Activated naive CD4-positive, alpha-beta T cell treated with anti-CD3 and anti-CD28 coated beads, Interleukin-2, amount 50 U/mL, for 24 hours (primary cell): ENCODE measurements at regions not wholly inside any gene's neighbourhood (a gene's known extent, or its start where the extent isn't known, plus 50 kb on each side); places are given as distances from the start of the nearest gene placed in this dataset.
"Not testable (repeated sequence)": the region's sequence is repeated elsewhere in the genome, so short reads cannot be mapped to it uniquely, and the experiment has no call there.

ENCODE experiments used
- H3K27ac Mint-ChIP-seq: one replicate; pipeline ENCODE4 v1.8.0; 2021; ENCODE audit warnings: mild to moderate bottlenecking, mixed read lengths
- H3K27me3 Mint-ChIP-seq: one replicate; pipeline ENCODE4 v1.8.0; 2021; ENCODE audit warnings: mixed read lengths
- H3K36me3 Mint-ChIP-seq: one replicate; pipeline ENCODE4 v1.8.0; 2021; ENCODE audit warnings: mixed read lengths
- H3K4me1 Mint-ChIP-seq: one replicate; pipeline ENCODE4 v1.8.0; 2021; ENCODE audit warnings: mixed read lengths
- H3K4me3 Mint-ChIP-seq: one replicate; pipeline ENCODE4 v1.8.0; 2021; ENCODE audit warnings: mild to moderate bottlenecking, mixed read lengths
- H3K9me3 Mint-ChIP-seq: one replicate; pipeline ENCODE4 v1.8.0; 2021; ENCODE audit warnings: mixed read lengths

DNA sequence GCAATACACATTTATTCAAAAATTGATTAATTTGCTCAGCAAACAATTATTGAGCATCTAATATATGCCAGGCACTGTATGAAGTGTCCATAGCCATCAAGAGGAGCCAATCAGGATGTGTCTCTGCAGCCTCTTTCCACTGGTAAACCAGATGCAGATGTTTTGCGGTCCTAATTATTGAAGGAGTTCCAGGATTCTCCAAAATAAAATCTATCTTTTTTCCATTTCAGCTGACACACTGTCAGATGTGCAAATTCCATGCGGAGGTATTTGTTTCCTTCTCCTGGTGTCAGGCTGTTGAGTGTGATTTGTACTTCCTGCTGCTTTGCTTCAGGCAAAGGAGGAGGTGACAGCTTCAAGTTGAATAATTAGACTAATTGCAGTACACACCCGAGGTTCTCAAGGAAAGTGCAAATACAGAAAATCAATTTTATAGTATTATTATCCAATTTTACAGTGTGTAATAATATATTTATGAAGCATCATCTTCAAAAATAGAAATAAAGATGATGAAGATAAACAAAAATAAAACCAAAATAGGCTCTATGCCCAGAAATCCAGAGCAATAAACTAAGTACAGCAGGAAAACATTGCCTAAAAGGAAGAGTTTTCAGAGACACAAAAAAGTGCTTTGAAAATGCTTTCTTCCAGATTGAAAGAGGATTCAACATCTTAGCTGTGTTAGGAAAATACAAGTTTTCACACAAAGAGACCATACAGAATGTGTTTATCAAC, 1352.9 kb upstream of the CHAC2 start:
- Mint-ChIP-seq H3K27ac (no peak overlapping the region), H3K9me3 (no peaks in the 10 kb centered on the region), H3K36me3 (no peaks in the 10 kb centered on the region), H3K4me3 (no peak overlapping the region), H3K4me1 (no peaks in the 10 kb centered on the region), H3K27me3 (no peaks in the 10 kb centered on the region)

DNA sequence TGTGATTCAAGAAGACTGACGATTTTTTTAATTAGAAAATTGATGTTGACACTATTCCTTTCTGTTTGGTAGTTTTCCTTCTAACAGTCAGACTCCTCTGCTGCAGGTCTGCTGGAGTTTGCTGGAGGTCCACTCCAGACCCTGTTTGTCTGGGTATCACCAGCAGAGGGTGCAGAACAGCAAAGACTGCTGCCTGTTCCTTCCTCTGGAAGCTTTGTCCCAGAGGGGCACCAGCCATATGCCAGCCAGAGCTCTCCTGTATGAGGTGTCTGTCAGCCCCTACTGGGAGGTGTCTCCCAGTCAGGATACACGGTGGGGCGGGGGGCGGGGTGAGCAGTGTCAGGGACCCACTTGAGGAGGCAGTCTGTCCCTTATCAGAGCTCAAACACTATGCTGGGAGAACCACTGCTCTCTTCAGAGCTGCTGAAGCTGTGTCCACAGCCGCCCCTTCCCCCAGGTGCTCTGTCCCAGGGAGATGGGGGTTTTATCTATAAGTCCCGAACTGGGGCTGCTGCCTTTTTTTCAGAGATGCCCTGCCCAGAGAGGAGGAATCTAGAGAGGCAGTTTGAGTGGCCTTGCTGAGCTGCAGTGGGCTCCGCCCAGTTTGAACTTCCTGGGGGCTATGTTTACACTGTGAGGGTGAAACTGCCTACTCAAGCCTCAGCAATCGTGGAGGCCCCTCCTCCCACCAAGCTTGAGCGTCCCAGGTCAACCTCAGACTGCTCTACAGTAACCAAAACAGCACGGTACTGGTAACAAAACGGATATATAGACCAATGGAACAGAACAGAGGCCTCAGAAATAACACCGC, 1358.1 kb upstream of the CHAC2 start:
- not testable (repeated sequence) for H3K9me3 Mint-ChIP-seq, H3K36me3 Mint-ChIP-seq, H3K27me3 Mint-ChIP-seq, H3K4me1 Mint-ChIP-seq, H3K4me3 Mint-ChIP-seq, H3K27ac Mint-ChIP-seq

DNA sequence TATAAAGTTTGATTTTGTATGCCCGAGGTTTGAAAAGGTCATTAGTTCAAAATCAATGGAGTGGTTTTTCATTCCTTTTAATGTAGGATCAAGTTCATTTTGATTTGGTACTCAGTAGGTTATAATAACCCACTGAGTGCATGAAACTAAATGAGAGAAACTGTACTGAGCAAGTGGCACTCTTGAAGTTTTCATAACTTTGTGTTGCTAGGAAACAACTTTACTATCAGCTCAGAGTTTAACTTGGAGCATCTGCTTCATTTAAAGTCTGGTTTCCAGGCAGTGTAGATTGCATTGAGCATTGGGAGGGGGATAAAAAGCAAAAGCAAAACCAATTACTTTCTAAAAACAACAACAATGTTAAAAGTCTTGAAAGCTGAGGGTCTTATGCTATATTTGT, 1361.6 kb upstream of the CHAC2 start:
- Mint-ChIP-seq H3K4me1 (no peaks in the 10 kb centered on the region), H3K27ac (no peak overlapping the region), H3K9me3 (no peaks in the 10 kb centered on the region), H3K4me3 (no peak overlapping the region), H3K27me3 (no peaks in the 10 kb centered on the region), H3K36me3 (no peaks in the 10 kb centered on the region)

DNA sequence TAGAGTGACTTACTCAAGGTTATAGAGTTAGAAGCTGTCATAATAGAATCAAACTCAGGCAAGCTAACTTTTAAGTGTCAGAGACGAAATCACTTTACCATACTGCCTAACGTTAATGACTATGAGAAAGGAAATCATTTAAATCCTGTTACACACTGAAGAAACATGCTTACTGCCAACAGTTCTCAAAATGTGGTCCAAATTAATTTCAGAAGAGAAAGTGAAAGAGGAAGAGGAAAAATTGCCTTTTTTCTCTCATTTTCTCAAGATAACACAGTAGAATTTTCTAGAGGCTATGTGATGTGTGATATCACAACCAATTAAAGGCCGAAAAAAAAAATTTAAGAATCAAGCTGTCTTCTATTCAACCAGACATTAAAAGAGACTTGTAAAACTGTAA, 1362.7 kb upstream of the CHAC2 start:
- Mint-ChIP-seq H3K27ac (no peak overlapping the region), H3K36me3 (no peaks in the 10 kb centered on the region)

DNA sequence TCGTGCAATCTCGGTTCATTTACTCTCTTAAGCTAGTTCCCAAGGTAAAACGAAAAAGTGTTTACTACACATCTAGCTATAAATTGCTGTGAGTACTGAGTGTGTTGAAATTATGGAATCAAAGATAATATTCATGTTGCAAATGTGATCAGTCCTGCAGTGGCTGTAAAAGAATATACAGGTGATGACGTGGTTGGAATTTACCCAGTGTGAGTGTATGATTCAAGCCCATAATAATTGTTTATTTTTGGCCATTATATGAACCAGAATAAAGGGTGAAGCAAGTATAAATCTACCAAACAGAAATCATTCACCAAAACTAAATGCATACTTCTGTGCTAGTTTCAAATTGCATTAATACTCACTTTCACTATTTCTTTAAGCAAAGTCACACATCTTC, 1363.6 kb upstream of the CHAC2 start:
- Mint-ChIP-seq H3K36me3 (no peaks in the 10 kb centered on the region), H3K4me1 (no peaks in the 10 kb centered on the region), H3K27ac (no peak overlapping the region), H3K9me3 (peaks cover 4% of the 10 kb centered on the region), H3K4me3 (no peak overlapping the region), H3K27me3 (peaks cover 2% of the 10 kb centered on the region)

More for the DNA sequence above, 1362.7 kb upstream of the CHAC2 start:
- peaks cover 4% of the 10 kb centered on the region for H3K9me3 Mint-ChIP-seq
- H3K4me1 Mint-ChIP-seq = no peaks in the 10 kb centered on the region
- peaks cover 2% of the 10 kb centered on the region for H3K27me3 Mint-ChIP-seq
- H3K4me3 Mint-ChIP-seq = no peak overlapping the region

DNA sequence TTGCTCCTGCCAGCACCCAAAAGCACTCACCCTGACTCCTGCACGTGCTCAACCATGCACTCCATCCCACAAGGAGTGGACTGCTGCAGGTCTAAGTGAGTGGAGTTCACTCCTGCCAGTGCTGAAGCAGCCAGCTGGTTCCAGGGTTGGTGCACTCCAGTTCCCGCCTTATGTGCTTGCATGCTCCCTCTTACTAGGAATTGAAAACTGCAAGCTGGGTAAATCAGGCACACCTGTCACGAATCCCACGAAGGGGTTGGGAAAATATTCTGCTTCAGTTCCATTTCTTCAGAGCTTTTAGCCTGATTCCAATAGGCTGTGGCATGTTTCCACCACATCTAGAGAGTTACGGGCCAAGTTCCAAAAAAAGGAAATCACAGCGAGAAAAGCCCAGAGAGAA, 1365.5 kb upstream of the CHAC2 start:
- Mint-ChIP-seq H3K27me3 (peaks cover 2% of the 10 kb centered on the region), H3K9me3 (peaks cover 9% of the 10 kb centered on the region), H3K4me3 (no peak overlapping the region)

DNA sequence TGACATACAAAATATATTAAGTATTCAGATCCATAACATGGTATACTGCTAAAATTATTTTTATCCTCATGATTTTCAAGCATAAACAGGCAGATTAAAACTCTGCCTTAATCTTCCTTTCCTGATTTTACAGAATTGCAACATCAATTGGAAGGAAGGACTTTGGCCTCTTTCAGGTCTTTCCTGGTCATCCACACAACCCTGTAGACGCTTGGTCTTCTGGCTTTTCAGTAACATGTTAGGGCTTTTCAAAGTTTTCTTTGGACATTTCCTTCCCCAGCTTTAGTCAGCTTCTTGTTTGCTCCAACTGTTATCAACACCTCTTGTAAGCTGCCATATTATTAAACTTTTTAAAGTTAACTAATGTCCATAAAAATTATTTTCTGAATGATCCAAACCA, 1364.9 kb upstream of the NRXN1 start:
- no peaks in the 10 kb centered on the region for H3K4me1 Mint-ChIP-seq
- no peak overlapping the region for H3K4me3 Mint-ChIP-seq
- H3K27me3 Mint-ChIP-seq = peaks cover 2% of the 10 kb centered on the region
- no peak overlapping the region for H3K27ac Mint-ChIP-seq
- H3K36me3 Mint-ChIP-seq = no peaks in the 10 kb centered on the region
- peaks cover 9% of the 10 kb centered on the region for H3K9me3 Mint-ChIP-seq

More for the DNA sequence above, 1365.5 kb upstream of the CHAC2 start:
- H3K36me3 Mint-ChIP-seq = no peaks in the 10 kb centered on the region
- no peak overlapping the region for H3K27ac Mint-ChIP-seq
- no peaks in the 10 kb centered on the region for H3K4me1 Mint-ChIP-seq

DNA sequence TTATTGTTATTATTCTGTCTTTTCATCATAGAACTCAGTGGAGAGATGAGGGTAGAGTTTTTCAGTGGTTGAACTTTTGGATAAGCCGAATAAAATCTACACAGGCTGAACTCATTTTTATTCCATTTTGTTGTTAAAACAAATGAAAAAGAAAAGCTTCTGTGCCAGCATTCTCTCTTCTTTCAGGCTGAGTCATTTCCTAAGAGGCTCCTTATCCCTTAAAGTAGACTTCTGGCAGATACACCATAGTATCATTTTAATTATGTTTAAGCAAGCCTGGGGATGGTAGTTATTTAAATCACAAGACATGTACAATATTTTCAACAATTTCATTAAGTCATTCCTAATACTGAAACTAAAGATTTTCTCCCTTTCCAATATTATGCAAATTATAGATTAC, 1364.0 kb upstream of the NRXN1 start:
- H3K4me1 Mint-ChIP-seq = no peaks in the 10 kb centered on the region
- H3K9me3 Mint-ChIP-seq = peaks cover 9% of the 10 kb centered on the region
- peaks cover 2% of the 10 kb centered on the region for H3K27me3 Mint-ChIP-seq
- H3K4me3 Mint-ChIP-seq = no peak overlapping the region
- no peak overlapping the region for H3K27ac Mint-ChIP-seq
- no peaks in the 10 kb centered on the region for H3K36me3 Mint-ChIP-seq

DNA sequence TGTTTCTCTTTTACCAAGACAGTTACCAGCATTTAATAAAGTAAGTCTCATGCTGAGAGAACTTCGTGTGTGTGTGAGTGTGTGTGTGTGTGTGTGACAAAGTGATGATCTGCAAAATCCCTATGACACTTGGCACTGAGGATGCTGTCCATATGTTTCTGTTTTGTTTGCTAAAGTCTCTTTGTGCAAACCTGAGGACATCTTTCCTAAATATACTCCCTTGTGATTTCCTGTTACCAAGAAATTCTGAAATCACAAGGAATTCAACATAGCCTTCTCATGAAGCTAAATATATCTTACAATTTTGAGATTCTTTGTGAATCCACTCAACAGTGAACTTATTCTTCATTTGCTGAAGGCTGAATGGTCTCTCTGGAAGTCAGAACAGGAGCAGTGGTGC, 1359.7 kb upstream of the NRXN1 start:
- no peaks in the 10 kb centered on the region for H3K4me1 Mint-ChIP-seq
- H3K9me3 Mint-ChIP-seq = peaks cover 3% of the 10 kb centered on the region
- no peak overlapping the region for H3K27ac Mint-ChIP-seq
- no peaks in the 10 kb centered on the region for H3K27me3 Mint-ChIP-seq
- H3K4me3 Mint-ChIP-seq = no peak overlapping the region
- no peaks in the 10 kb centered on the region for H3K36me3 Mint-ChIP-seq

DNA sequence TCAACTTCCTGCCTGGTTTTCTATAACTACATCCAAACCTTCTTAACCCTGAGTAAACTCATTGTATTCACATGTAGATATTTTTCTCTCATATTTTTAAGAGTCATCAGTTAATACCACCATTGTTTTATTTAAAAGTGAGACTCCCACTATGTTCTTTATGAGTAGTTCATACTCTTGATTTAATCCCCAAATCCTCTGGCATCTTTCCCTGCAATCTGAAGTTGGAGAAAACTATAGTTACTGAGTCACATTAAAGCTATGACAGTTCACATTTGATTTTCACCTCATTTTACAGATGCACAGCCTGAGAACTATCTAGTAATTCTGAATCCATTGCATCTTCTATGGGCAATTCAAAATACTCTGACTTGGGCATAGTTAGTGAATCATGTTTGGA, 1358.7 kb upstream of the NRXN1 start:
- Mint-ChIP-seq H3K27ac (no peak overlapping the region), H3K9me3 (peaks cover 6% of the 10 kb centered on the region), H3K27me3 (no peaks in the 10 kb centered on the region), H3K36me3 (no peaks in the 10 kb centered on the region), H3K4me1 (no peaks in the 10 kb centered on the region), H3K4me3 (no peak overlapping the region)

DNA sequence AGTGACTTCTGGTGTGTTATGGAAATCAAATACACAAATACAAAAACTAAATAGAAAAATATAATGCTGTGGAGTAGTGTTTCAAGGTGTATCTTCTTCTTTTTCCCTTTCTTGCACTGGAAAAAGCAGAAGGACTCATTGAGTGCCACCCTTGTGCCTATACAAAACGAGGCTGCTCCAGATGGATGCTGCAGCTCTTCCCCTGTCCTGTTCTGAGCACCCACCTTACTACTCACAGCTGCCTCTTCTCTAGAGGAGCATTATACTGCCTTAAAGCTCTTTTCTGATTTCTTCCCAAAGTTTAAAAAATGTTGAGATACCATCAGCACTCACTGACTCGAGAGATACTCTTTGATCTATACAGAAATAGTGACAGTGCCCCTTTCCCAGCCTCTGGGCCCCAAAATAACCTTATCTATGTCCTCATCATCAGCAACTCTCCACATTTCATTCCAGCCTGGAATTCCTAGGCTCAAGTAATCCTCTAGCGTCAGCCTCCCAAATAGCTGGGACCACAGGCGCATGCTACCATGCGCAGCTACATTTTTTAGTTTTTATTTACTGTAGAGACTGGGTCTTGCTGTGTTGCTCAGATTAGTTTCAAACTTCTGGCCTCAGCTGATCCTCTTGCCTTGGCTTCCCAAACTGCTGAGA, 1356.1 kb upstream of the NRXN1 start:
- no peaks in the 10 kb centered on the region for H3K27me3 Mint-ChIP-seq
- no peak overlapping the region for H3K4me3 Mint-ChIP-seq
- no peaks in the 10 kb centered on the region for H3K4me1 Mint-ChIP-seq
- no peaks in the 10 kb centered on the region for H3K36me3 Mint-ChIP-seq
- H3K9me3 Mint-ChIP-seq = peaks cover 6% of the 10 kb centered on the region
- H3K27ac Mint-ChIP-seq = no peak overlapping the region

DNA sequence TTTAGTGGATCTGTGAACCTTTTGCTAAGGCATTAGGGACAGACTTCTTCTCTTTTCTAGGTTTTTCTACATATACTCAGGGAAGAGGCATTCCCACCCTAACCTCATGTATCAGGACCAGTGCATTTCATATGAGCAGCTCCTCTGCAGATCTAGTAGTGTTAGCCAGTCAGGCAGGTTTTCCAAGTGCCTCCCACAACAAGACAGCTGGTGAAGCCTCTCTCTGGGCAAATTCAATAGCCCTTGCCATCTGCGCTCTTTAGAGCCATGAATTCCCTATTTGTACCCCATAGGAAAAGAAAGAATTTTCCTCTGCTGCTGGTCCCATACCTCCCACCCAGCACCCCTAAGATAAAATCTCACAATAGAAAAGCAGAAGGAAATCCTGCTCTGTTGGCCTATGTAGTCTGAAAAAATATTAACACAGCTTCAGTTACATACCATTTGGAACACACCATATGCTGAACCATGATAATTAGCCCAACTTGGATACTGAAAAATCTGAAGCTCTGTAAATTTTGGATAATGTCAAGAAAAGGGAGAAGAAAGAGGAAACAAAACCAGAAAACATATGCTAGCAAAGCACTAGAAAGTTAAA, 1354.6 kb upstream of the NRXN1 start:
- peaks cover 6% of the 10 kb centered on the region for H3K9me3 Mint-ChIP-seq
- no peaks in the 10 kb centered on the region for H3K4me1 Mint-ChIP-seq
- no peak overlapping the region for H3K4me3 Mint-ChIP-seq
- no peaks in the 10 kb centered on the region for H3K27me3 Mint-ChIP-seq
- H3K36me3 Mint-ChIP-seq = no peaks in the 10 kb centered on the region
- no peak overlapping the region for H3K27ac Mint-ChIP-seq

DNA sequence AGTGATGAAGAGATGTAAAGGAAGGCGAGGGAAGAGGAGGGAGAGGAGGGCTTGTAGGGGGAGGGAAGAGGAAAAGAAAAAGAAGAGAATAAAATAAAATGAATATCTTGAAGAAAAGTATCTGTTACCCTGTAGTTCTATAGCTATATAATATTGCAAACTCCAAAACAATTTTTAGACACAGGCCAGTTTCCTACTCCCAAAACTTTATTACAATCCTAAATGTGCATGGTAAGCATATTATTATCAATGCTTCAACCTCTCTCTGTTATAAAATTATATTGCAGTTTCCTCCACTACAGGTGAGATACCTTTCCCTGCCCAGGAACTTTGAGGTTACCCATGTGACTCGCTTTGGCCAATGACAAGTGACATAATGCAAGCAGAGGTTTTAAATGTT, 1351.6 kb upstream of the NRXN1 start:
- no peak overlapping the region for H3K27ac Mint-ChIP-seq
- H3K36me3 Mint-ChIP-seq = no peaks in the 10 kb centered on the region
- H3K4me3 Mint-ChIP-seq = no peak overlapping the region
- no peaks in the 10 kb centered on the region for H3K4me1 Mint-ChIP-seq
- peaks cover 8% of the 10 kb centered on the region for H3K9me3 Mint-ChIP-seq
- H3K27me3 Mint-ChIP-seq = no peaks in the 10 kb centered on the region

DNA sequence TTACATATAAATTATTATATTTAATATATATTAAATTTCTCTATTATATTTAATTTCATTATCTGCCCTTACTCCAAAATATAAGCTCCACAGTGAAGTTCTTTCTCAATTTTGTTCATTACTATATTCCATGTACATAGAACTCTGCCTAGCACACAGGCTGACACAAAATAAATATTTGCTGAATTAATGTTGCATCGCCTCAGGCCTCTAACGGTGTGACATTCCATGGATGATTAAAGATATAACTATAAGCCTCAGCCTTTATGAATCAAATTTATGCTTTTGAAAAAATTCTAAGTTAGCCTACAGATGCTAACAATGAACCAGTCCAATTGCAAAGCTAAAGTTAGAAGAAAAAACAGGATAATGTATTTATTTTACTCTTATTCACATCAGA, 1337.2 kb upstream of the NRXN1 start:
- Mint-ChIP-seq H3K27me3 (no peaks in the 10 kb centered on the region), H3K9me3 (peaks cover 8% of the 10 kb centered on the region), H3K36me3 (no peaks in the 10 kb centered on the region), H3K27ac (no peak overlapping the region), H3K4me1 (no peaks in the 10 kb centered on the region), H3K4me3 (no peak overlapping the region)

DNA sequence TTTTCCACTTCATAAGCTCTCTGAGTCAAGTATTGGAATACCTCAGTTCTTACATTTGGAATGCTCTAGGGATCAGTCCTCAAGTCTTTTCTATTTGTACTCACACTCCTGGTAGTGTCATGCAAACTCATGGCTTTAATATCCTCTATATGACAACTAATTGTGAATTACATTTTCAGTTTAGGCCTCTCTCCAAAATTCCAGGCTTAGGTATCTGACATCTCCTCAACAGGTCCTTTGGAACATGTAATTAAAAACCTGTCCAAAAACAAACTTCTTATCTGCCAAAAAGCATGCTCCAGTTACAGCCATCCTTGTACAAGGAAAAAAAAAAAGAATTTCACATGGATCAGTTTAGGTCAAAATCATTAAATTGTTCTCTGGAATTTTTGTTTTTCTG, 1336.2 kb upstream of the NRXN1 start:
- peaks cover 8% of the 10 kb centered on the region for H3K9me3 Mint-ChIP-seq
- no peaks in the 10 kb centered on the region for H3K27me3 Mint-ChIP-seq

DNA sequence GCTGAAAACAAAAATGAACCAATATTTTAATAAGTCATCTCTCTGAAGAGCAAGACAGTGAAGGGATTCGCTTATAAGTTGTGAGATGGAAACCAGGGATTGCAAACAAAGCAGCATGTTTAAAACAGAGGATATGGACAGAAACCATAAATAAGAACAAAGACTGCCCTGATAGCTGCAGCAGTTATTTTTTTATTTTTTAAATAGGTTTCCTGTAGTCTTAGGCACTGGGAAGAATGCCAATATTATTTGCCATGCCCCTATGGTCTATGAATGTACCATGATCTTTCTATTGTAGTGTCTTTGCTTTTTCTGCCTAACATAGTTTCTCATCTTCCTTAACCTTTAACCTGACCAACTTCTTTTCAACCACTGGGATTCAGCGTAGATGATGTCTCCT, 1334.0 kb upstream of the NRXN1 start:
- Mint-ChIP-seq H3K36me3 (no peaks in the 10 kb centered on the region), H3K27ac (no peak overlapping the region), H3K9me3 (no peaks in the 10 kb centered on the region), H3K4me1 (no peaks in the 10 kb centered on the region), H3K4me3 (no peak overlapping the region), H3K27me3 (no peaks in the 10 kb centered on the region)

More for the DNA sequence above, 1336.2 kb upstream of the NRXN1 start:
- Mint-ChIP-seq H3K4me1 (no peaks in the 10 kb centered on the region), H3K27ac (no peak overlapping the region), H3K36me3 (no peaks in the 10 kb centered on the region), H3K4me3 (no peak overlapping the region)
